HL-60 (cell line): ENCODE measurements at regions not wholly inside any gene's neighbourhood (a gene's known extent, or its start where the extent isn't known, plus 50 kb on each side); places are given as distances from the start of the nearest gene placed in this dataset.

Experiments
- CTCF ChIP-seq: IDR thresholded peaks from one replicate; pipeline ENCODE4 v1.5.1; 2011; ENCODE audit warnings: low read length, control low read depth, inconsistent platforms; ENCODE audit not compliant: insufficient read depth
- GABPA ChIP-seq: IDR thresholded peaks from 2 replicates; pipeline ENCODE4 v1.6.1; 2012; ENCODE audit warnings: low read depth
- POLR2AphosphoS5 ChIP-seq: IDR thresholded peaks from 2 replicates; pipeline ENCODE4 v1.6.1; 2012; ENCODE audit warnings: low read depth
- REST ChIP-seq: IDR thresholded peaks from 2 replicates; pipeline ENCODE4 v1.6.1; 2012; ENCODE audit warnings: low read depth; ENCODE audit not compliant: insufficient replicate concordance
- SPI1 ChIP-seq: IDR thresholded peaks from 2 replicates; pipeline ENCODE4 v1.6.1; 2012; ENCODE audit warnings: low read depth, mild to moderate bottlenecking, borderline replicate concordance

- TF ChIP-seq CTCF: no peak
- no peak for TF ChIP-seq REST
- no peak for TF ChIP-seq POLR2AphosphoS5
- no peak for TF ChIP-seq SPI1
- TF ChIP-seq GABPA: no peak
These were observed 180.3 kb downstream of the C6orf118 start for GRCh38 chr6:165129086-165129485.
